Loucy (cell line): ENCODE measurements at regions not wholly inside any gene's neighbourhood (a gene's known extent, or its start where the extent isn't known, plus 50 kb on each side); places are given as distances from the start of the nearest gene placed in this dataset.

Experiments used
- H2AFZ ChIP-seq: fragments of 200-600 bp; sonication (generic); 2 replicates; pipeline ENCODE4 v1.6.0; 2016; ENCODE audit warnings: antibody characterized with exemption, mild to moderate bottlenecking, low read length, moderate library complexity
- H3F3A ChIP-seq: fragments of 200-600 bp; 2 replicates; pipeline ENCODE4 v1.6.0; 2016; ENCODE audit warnings: antibody characterized with exemption, low read depth, mild to moderate bottlenecking
- H3K27me3 ChIP-seq: fragments of 200-600 bp; sonication (generic); 2 replicates; pipeline ENCODE4 v1.6.1; 2014; ENCODE audit warnings: low read length, mild to moderate bottlenecking; ENCODE audit not compliant: insufficient read depth, poor library complexity, severe bottlenecking
- H3K36me3 ChIP-seq: fragments of 200-600 bp; sonication (generic); 2 replicates; pipeline ENCODE4 v1.6.1; 2016; ENCODE audit warnings: low read length; ENCODE audit not compliant: insufficient read depth
- H3K4me1 ChIP-seq: fragments of 200-600 bp; sonication (generic); 2 replicates; pipeline ENCODE4 v1.5.1; 2014; ENCODE audit warnings: low read length, mild to moderate bottlenecking; ENCODE audit not compliant: insufficient read depth, poor library complexity, severe bottlenecking
- H3K4me2 ChIP-seq: fragments of 200-600 bp; sonication (generic); 2 replicates; pipeline ENCODE4 v1.6.0; 2014; ENCODE audit warnings: antibody characterized with exemption, low read length, low read depth, mild to moderate bottlenecking; ENCODE audit not compliant: poor library complexity, severe bottlenecking
- H3K4me3 ChIP-seq: fragments of 200-600 bp; sonication (generic); 2 replicates; pipeline ENCODE4 v1.5.1; 2014; ENCODE audit warnings: low read length, mild to moderate bottlenecking, mixed read lengths; ENCODE audit not compliant: poor library complexity, severe bottlenecking
- H3K79me2 ChIP-seq: fragments of 200-600 bp; sonication (generic); 2 replicates; pipeline ENCODE4 v1.6.1; 2014; ENCODE audit warnings: low read length; ENCODE audit not compliant: insufficient read depth
- H3K9ac ChIP-seq: fragments of 200-600 bp; sonication (generic); 2 replicates; pipeline ENCODE4 v1.6.0; 2014; ENCODE audit warnings: mild to moderate bottlenecking, low read depth, low read length, moderate library complexity; ENCODE audit not compliant: poor library complexity, severe bottlenecking
- H3K9me2 ChIP-seq: fragments of 200-600 bp; sonication (generic); replicated peaks from 2 replicates; pipeline ENCODE4 v1.6.1; 2016; ENCODE audit warnings: low read depth, low read length, mixed read lengths
- H3K9me3 ChIP-seq: fragments of 200-600 bp; sonication (generic); 2 replicates; pipeline ENCODE4 v1.6.1; 2014; ENCODE audit warnings: mild to moderate bottlenecking, antibody characterized with exemption, low read length, low read depth; ENCODE audit not compliant: insufficient read depth
- H4K20me1 ChIP-seq: fragments of 200-600 bp; sonication (generic); 2 replicates; pipeline ENCODE4 v1.6.0; 2014; ENCODE audit warnings: antibody characterized with exemption, low read length, mild to moderate bottlenecking; ENCODE audit not compliant: insufficient read depth, poor library complexity, severe bottlenecking
- EZH2phosphoT487 ChIP-seq: fragments of 200-600 bp; IDR thresholded peaks from 2 replicates; pipeline ENCODE4 v1.6.1; 2018; ENCODE audit warnings: antibody characterized with exemption, mild to moderate bottlenecking, moderate library complexity, borderline replicate concordance
- TF ChIP-seq, protein P1 (sequence below): fragments of 200-600 bp; sonication (generic); conservative IDR thresholded peaks from 2 replicates; pipeline ENCODE4 v1.5.1; 2014; ENCODE audit warnings: mild to moderate bottlenecking, antibody characterized with exemption, low read length

DNA sequence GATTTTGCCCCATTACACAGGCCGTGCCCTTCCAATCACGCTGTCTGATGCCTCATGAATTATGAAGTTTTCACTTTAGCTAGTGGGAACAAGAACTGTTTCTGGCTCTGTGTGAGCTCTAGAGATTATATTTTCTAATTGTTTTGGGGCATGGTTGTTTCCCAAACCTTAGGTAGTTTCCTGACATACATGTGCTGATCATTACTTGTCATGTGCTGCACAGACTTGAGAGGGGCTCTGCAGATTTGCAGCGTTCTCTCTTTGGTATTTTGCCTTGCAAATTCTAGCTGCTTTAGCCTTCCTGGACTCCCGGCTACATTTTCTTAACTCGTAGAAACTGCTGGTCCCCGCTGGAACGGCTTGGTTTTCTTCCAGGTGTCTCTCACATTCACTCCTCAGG, 142.1 kb upstream of the IVNS1ABP start:
- Histone ChIP-seq H3K79me2 (no peaks in the 10 kb centered on the region), H3K4me3 (no peak overlapping the region), H2AFZ (no peak overlapping the region), H3K4me1 (no peaks in the 10 kb centered on the region), H3K9me3 (no peaks in the 10 kb centered on the region), H3F3A (no peaks in the 10 kb centered on the region), H4K20me1 (no peaks in the 10 kb centered on the region), H3K36me3 (no peaks in the 10 kb centered on the region), H3K4me2 (no peak overlapping the region), H3K27me3 (no peaks in the 10 kb centered on the region), H3K9ac (no peak overlapping the region), H3K9me2 (no peaks in the 10 kb centered on the region)
- no peak for TF ChIP-seq EZH2phosphoT487
- TF ChIP-seq, protein P1, sequence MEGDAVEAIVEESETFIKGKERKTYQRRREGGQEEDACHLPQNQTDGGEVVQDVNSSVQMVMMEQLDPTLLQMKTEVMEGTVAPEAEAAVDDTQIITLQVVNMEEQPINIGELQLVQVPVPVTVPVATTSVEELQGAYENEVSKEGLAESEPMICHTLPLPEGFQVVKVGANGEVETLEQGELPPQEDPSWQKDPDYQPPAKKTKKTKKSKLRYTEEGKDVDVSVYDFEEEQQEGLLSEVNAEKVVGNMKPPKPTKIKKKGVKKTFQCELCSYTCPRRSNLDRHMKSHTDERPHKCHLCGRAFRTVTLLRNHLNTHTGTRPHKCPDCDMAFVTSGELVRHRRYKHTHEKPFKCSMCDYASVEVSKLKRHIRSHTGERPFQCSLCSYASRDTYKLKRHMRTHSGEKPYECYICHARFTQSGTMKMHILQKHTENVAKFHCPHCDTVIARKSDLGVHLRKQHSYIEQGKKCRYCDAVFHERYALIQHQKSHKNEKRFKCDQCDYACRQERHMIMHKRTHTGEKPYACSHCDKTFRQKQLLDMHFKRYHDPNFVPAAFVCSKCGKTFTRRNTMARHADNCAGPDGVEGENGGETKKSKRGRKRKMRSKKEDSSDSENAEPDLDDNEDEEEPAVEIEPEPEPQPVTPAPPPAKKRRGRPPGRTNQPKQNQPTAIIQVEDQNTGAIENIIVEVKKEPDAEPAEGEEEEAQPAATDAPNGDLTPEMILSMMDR, result no peak

DNA sequence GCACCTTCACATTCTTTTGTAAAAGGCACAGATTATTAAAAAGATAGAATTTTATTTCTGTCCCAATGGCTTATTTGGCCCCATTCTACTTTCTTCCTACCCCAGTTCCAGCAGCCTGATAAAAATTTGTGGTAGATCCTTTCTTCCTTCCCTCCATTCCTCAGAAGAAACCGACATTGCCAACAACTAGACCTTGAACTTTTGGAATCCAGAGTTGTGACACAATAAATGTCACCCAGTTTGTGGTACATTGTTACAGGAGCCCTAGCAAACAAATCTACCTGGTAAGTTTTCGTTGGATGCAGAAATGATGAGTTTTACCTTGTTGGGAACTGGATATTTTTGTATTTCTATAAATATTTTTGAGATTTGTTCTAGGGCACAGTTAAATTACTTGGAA, 141.6 kb upstream of the IVNS1ABP start:
- TF ChIP-seq EZH2phosphoT487, result no peak
- TF ChIP-seq, protein P1, result no peak
- Histone ChIP-seq H3K9ac (no peak overlapping the region), H2AFZ (no peak overlapping the region)

DNA sequence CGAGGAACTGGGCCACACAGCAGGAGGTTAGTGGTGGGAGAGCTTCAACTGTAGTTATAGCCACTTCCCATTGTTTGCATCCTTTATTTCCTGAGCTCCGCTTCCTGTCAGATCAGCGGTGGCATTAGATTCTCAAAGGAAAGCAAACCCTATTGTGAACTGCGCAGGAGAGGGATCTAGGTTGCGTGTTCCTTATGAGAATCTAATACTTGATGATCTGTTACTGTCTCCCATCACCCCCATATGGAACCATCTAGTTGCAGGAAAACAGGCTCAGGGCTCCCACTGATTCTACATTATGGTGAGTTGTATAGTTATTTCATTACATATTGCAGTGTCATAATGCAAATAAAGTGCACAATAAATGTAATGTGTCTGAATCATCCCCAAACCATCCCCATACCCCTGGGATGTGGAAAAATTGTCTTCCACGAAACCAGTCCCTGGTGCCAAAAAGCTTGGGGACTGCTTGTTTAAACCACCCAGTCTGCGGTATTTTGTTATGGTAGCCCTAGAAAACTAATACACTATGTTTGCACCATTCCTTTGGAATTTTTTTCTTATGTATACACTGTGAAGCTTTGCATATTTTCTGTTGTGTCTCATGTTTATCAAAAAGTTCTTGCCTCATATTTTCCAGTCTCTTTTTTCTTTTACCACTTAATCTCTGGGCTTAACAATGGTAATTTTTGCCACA, 136.6 kb upstream of the IVNS1ABP start:
- no peak for TF ChIP-seq EZH2phosphoT487
- TF ChIP-seq, protein P1, result no peak
- Histone ChIP-seq H3K36me3 (no peaks in the 10 kb centered on the region), H4K20me1 (no peaks in the 10 kb centered on the region), H3K27me3 (no peaks in the 10 kb centered on the region), H3K4me3 (no peak overlapping the region), H3K9me3 (no peaks in the 10 kb centered on the region), H3K4me1 (no peaks in the 10 kb centered on the region), H3F3A (no peaks in the 10 kb centered on the region), H2AFZ (no peak overlapping the region), H3K9me2 (no peaks in the 10 kb centered on the region), H3K9ac (no peak overlapping the region), H3K79me2 (no peaks in the 10 kb centered on the region), H3K4me2 (no peak overlapping the region)

More for the DNA sequence above, 141.6 kb upstream of the IVNS1ABP start:
- H3K4me1 ChIP-seq, result no peaks in the 10 kb centered on the region
- no peak overlapping the region for H3K4me3 ChIP-seq
- H3K9me2 ChIP-seq, result no peaks in the 10 kb centered on the region
- no peaks in the 10 kb centered on the region for H3K79me2 ChIP-seq
- H3K36me3 ChIP-seq, result no peaks in the 10 kb centered on the region
- no peaks in the 10 kb centered on the region for H3K27me3 ChIP-seq
- no peaks in the 10 kb centered on the region for H3K9me3 ChIP-seq
- H4K20me1 ChIP-seq, result no peaks in the 10 kb centered on the region
- no peak overlapping the region for H3K4me2 ChIP-seq
- H3F3A ChIP-seq, result no peaks in the 10 kb centered on the region
